ENCODE measurements at regions not wholly inside any gene's neighbourhood (a gene's known extent, or its start where the extent isn't known, plus 50 kb on each side); places are given as distances from the start of the nearest gene placed in this dataset.

GRCh38 chr14:86052868-86053267 lies 522.9 kb downstream of the FLRT2 start:
- TF ChIP-seq, protein P1, sequence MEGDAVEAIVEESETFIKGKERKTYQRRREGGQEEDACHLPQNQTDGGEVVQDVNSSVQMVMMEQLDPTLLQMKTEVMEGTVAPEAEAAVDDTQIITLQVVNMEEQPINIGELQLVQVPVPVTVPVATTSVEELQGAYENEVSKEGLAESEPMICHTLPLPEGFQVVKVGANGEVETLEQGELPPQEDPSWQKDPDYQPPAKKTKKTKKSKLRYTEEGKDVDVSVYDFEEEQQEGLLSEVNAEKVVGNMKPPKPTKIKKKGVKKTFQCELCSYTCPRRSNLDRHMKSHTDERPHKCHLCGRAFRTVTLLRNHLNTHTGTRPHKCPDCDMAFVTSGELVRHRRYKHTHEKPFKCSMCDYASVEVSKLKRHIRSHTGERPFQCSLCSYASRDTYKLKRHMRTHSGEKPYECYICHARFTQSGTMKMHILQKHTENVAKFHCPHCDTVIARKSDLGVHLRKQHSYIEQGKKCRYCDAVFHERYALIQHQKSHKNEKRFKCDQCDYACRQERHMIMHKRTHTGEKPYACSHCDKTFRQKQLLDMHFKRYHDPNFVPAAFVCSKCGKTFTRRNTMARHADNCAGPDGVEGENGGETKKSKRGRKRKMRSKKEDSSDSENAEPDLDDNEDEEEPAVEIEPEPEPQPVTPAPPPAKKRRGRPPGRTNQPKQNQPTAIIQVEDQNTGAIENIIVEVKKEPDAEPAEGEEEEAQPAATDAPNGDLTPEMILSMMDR (IDR thresholded peaks at IDR 0.05; ENCODE audit: borderline replicate concordance, extremely low read depth, low read length, poor library complexity, severe bottlenecking) = no peak
- TF ChIP-seq EZH2 (IDR thresholded peaks at IDR 0.05; ENCODE audit: borderline replicate concordance, low read depth, low read length, severe bottlenecking) = no peak
